Vagina (tissue), 2 donors: ENCODE measurements at regions not wholly inside any gene's neighbourhood (a gene's known extent, or its start where the extent isn't known, plus 50 kb on each side); places are given as distances from the start of the nearest gene placed in this dataset.

Experiments
- DNase-seq, 2 donors: peaks; one replicate each; pipeline ENCODE4 v3.0.0-alpha.2; 2017; ENCODE audit errors: extremely low spot score in 2 of 2
- H3K27ac ChIP-seq: fragments of 200-600 bp; sonication (generic); one replicate; pipeline ENCODE4 v1.5.1; 2019
- H3K27me3 ChIP-seq: fragments of 200-600 bp; sonication (generic); one replicate; pipeline ENCODE4 v1.5.1; 2019
- H3K36me3 ChIP-seq, 2 donors: fragments of 200-600 bp; sonication (generic); one replicate each; pipeline ENCODE4 v1.5.1; 2017 to 2019
- H3K4me1 ChIP-seq: fragments of 200-600 bp; sonication (generic); one replicate; pipeline ENCODE4 v1.5.1; 2019
- H3K4me3 ChIP-seq, 2 donors: fragments of 200-600 bp; sonication (generic); 1 replicate in 1 of 2; 2 replicates in 1 of 2; pipeline ENCODE4 v1.5.1; 2016 to 2019
- H3K9me3 ChIP-seq: fragments of 200-600 bp; sonication (generic); one replicate; pipeline ENCODE4 v1.5.1; 2019
- CTCF ChIP-seq, 3 experiments: fragments of 450-650 bp in 2 of 3; fragments of 200-600 bp in 1 of 3; sonication (generic) in 1 of 3; IDR thresholded peaks; one replicate each; pipeline ENCODE4 v1.5.1; 2017 to 2019; ENCODE audit warnings: antibody characterized with exemption in 3 of 3, mild to moderate bottlenecking in 2 of 3, moderate library complexity in 2 of 3
- POLR2A ChIP-seq, 2 donors: fragments of 450-650 bp; IDR thresholded peaks; one replicate each; pipeline ENCODE4 v1.6.1; 2017; ENCODE audit warnings: antibody characterized with exemption in 2 of 2, mild to moderate bottlenecking in 2 of 2, moderate library complexity in 2 of 2
- POLR2AphosphoS5 ChIP-seq, 2 donors: sonication (generic); formaldehyde crosslinking; IDR thresholded peaks; one replicate each; pipeline ENCODE4 v1.9.0; 2017; ENCODE audit warnings: antibody characterized with exemption in 2 of 2, mild to moderate bottlenecking in 2 of 2, low read depth in 1 of 2; ENCODE audit not compliant: insufficient read depth in 1 of 2
- intact Hi-C: fragments of 100-400 bp; cut with DNase I; formaldehyde crosslinking; loops from one replicate; pipeline ENCODE4 v1.15.1; 2023

- Histone ChIP-seq H3K27ac (no peak overlapping the region), H3K36me3 (no peaks in the 10 kb centered on the region), H3K9me3 (no peaks in the 10 kb centered on the region), H3K27me3 (no peaks in the 10 kb centered on the region), H3K4me1 (peaks cover 11% of the 10 kb centered on the region), H3K4me3 (no peak overlapping the region)
- TF ChIP-seq POLR2A (IDR thresholded peaks at IDR 0.05) (no peak), CTCF (IDR thresholded peaks at IDR 0.05) (no peak), POLR2AphosphoS5 (IDR thresholded peaks at IDR 0.05; ENCODE audit: insufficient read depth in 1 of 2, low read depth in 1 of 2) (no peak)
- intact Hi-C loops: no loop called here
- no peak for DNase-seq
These were observed 127.3 kb downstream of the BANF2 start for GRCh38 chr20:17827079-17827478.

- no peak for TF ChIP-seq POLR2A (IDR thresholded peaks at IDR 0.05)
- TF ChIP-seq POLR2AphosphoS5 (IDR thresholded peaks at IDR 0.05; ENCODE audit: insufficient read depth in 1 of 2, low read depth in 1 of 2): no peak
- TF ChIP-seq CTCF (IDR thresholded peaks at IDR 0.05): no peak
- H3K27ac ChIP-seq: no peak overlapping the region
- intact Hi-C loops: no loop called here
These were observed 126.4 kb downstream of the BANF2 start for GRCh38 chr20:17825960-17826843.

GRCh38 chr20:17825252-17825959 is 125.6 kb downstream of the BANF2 start:
- Histone ChIP-seq H3K4me1 (peaks cover 11% of the 10 kb centered on the region), H3K27ac (no peak overlapping the region), H3K9me3 (no peaks in the 10 kb centered on the region), H3K4me3 (no peak overlapping the region), H3K36me3 (no peaks in the 10 kb centered on the region), H3K27me3 (no peaks in the 10 kb centered on the region)
- intact Hi-C loops: no loop called here
- DNase-seq: no peak
- no peak for TF ChIP-seq POLR2AphosphoS5 (IDR thresholded peaks at IDR 0.05; ENCODE audit: insufficient read depth in 1 of 2, low read depth in 1 of 2)
- TF ChIP-seq CTCF (IDR thresholded peaks at IDR 0.05): no peak
- no peak for TF ChIP-seq POLR2A (IDR thresholded peaks at IDR 0.05)

More at GRCh38 chr20:17825960-17826843, 126.4 kb downstream of the BANF2 start:
- H3K4me1 ChIP-seq: peaks cover 11% of the 10 kb centered on the region
- H3K27me3 ChIP-seq: no peaks in the 10 kb centered on the region
- H3K9me3 ChIP-seq: no peaks in the 10 kb centered on the region
- DNase-seq: no peak
- no peaks in the 10 kb centered on the region for H3K36me3 ChIP-seq
- no peak overlapping the region for H3K4me3 ChIP-seq

DNA sequence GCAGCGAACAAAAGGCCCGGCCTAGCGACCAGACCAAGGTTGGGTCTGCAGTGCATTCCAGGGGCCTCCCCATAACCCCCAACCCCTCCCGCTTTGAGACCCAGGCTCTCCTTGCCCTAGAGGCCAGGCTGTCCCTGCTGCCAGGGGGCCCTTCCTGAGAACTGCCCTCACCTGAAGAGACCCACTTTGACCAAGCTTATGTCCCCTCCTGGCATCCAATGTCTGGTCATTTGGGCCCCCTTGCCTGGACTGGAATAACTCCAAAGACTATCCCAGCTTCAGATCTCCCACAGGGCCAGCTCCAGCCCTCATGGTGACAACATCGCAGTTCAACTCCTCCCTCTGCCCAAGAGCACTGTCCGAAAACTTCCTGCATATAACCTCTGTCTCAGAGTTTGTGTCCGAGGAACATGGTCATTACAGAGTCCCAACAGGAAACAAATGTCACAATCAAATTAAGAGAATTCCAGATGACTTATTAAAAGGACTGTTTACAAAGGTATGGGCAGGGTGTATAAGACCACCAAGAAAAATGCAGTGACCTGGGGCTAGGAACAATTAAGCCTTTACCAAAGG is 125.0 kb downstream of the BANF2 start:
- TF ChIP-seq CTCF (IDR thresholded peaks at IDR 0.05) (no peak), POLR2AphosphoS5 (IDR thresholded peaks at IDR 0.05; ENCODE audit: insufficient read depth in 1 of 2, low read depth in 1 of 2) (no peak), POLR2A (IDR thresholded peaks at IDR 0.05) (no peak)
- DNase-seq: no peak
- no peaks in the 10 kb centered on the region for H3K27me3 ChIP-seq
- intact Hi-C loops: no loop called here
- no peaks in the 10 kb centered on the region for H3K9me3 ChIP-seq
- no peaks in the 10 kb centered on the region for H3K36me3 ChIP-seq
- H3K4me3 ChIP-seq: no peak overlapping the region
- H3K27ac ChIP-seq: no peak overlapping the region
- peaks cover 11% of the 10 kb centered on the region for H3K4me1 ChIP-seq
